HCT116 (cell line): ENCODE measurements at regions not wholly inside any gene's neighbourhood (a gene's known extent, or its start where the extent isn't known, plus 50 kb on each side); places are given as distances from the start of the nearest gene placed in this dataset.

ENCODE experiments used
- ATAC-seq: fragments of 200-7000 bp; cut with Tn5 transposase; 2 replicates; pipeline ENCODE4 v1.9.1; 2020; ENCODE audit warnings: mild to moderate bottlenecking, moderate library complexity
- BruUV-seq: library from RNA; stranded (reverse); fragments of 400-500 nt; replicated peaks from 2 replicates; lab custom pipeline; 2021; lab: Mats Ljungman, UMichigan
- CTCF ChIA-PET: fragments of 300-600 bp; sonication (Branson Sonifier 250); formaldehyde crosslinking; loops from one replicate; lab custom pipeline; 2021; ENCODE audit warnings: antibody characterized with exemption; lab: Charles Lee
- POLR2A ChIA-PET: fragments of 300-600, 350-600 bp; sonication (Branson Sonifier 250); formaldehyde crosslinking; loops from one replicate; lab custom pipeline; 2021; ENCODE audit warnings: antibody characterized with exemption; lab: Charles Lee
- RAD21 ChIA-PET, 2 experiments: fragments of 300-600 bp; sonication (Branson Sonifier 250); formaldehyde crosslinking; loops; one replicate each; lab custom pipeline; 2023; ENCODE audit warnings: low total read pairs in 2 of 2; ENCODE audit not compliant: uncharacterized antibody in 2 of 2, unreplicated experiment in 2 of 2, low non-redundant PET in 1 of 2; lab: Charles Lee
- DNase-seq: peaks from one replicate; pipeline ENCODE4 v3.0.0-alpha.2; 2010; ENCODE audit warnings: low read depth, low spot score
- H2AFZ ChIP-seq: fragments of 200-600 bp; shearing (Covaris generic), sonication (generic); 2 replicates; pipeline ENCODE4 v1.6.1; 2017; ENCODE audit warnings: low read depth, mixed run types, mixed read lengths, antibody characterized with exemption, low read length; ENCODE audit not compliant: poor library complexity, severe bottlenecking
- H3K27ac ChIP-seq: 2 replicates; pipeline ENCODE4 v1.5.1; 2012; ENCODE audit warnings: low read depth, low read length
- H3K27me3 ChIP-seq: fragments of 200-600 bp; sonication (generic); 2 replicates; pipeline ENCODE4 v1.6.1; 2016; ENCODE audit warnings: mixed run types, low read length, mixed read lengths; ENCODE audit not compliant: insufficient read depth
- H3K36me3 ChIP-seq, 2 experiments: fragments of 200-500 bp in 1 of 2; fragments of 200-600 bp in 1 of 2; sonication (Bioruptor generic) in 1 of 2; sonication (generic) in 1 of 2; 2 replicates each; pipeline versions ENCODE4 v1.5.1 to v1.6.1; 2014 to 2016; ENCODE audit warnings: low read length in 2 of 2, inconsistent platforms in 1 of 2, mixed read lengths in 1 of 2, mixed run types in 1 of 2; ENCODE audit not compliant: insufficient read depth in 2 of 2, control insufficient read depth in 1 of 2
- H3K4me1 ChIP-seq, 2 experiments: fragments of 200-600 bp in 1 of 2; sonication (generic) in 1 of 2; 2 replicates each; pipeline versions ENCODE4 v1.5.1 to v1.6.1; 2012 to 2017; ENCODE audit warnings: low read length in 2 of 2, inconsistent platforms in 1 of 2, mild to moderate bottlenecking in 1 of 2, mixed read lengths in 1 of 2, mixed run types in 1 of 2, moderate library complexity in 1 of 2; ENCODE audit not compliant: insufficient read depth in 2 of 2, control insufficient read depth in 1 of 2
- H3K4me2 ChIP-seq: fragments of 200-600 bp; sonication (generic); 2 replicates; pipeline ENCODE4 v1.6.1; 2017; ENCODE audit warnings: mixed run types, low read length, mixed read lengths
- H3K4me3 ChIP-seq, 2 experiments: fragments of 200-600 bp in 1 of 2; sonication (generic) in 1 of 2; replicated peaks in 1 of 2; 2 replicates each; pipeline ENCODE4 v1.5.1; 2011 to 2016; ENCODE audit warnings: low read length in 2 of 2, control low read depth in 1 of 2, low read depth in 1 of 2, mild to moderate bottlenecking in 1 of 2, mixed read lengths in 1 of 2, mixed run types in 1 of 2
- H3K79me2 ChIP-seq: fragments of 200-600 bp; sonication (generic); 2 replicates; pipeline ENCODE4 v1.6.1; 2017; ENCODE audit warnings: mild to moderate bottlenecking, mixed run types, low read length, moderate library complexity, mixed read lengths; ENCODE audit not compliant: insufficient read depth
- H3K9ac ChIP-seq: fragments of 200-600 bp; sonication (generic); 2 replicates; pipeline ENCODE4 v1.6.1; 2016; ENCODE audit warnings: low read length, mixed read lengths
- H3K9me2 ChIP-seq: fragments of 200-600 bp; sonication (generic), shearing (Covaris generic); 2 replicates; pipeline ENCODE4 v1.6.1; 2017; ENCODE audit warnings: mixed run types, mild to moderate bottlenecking, moderate library complexity; ENCODE audit not compliant: insufficient read depth
- H3K9me3 ChIP-seq, 2 experiments: fragments of 200-500 bp in 1 of 2; fragments of 200-600 bp in 1 of 2; sonication (Bioruptor generic) in 1 of 2; sonication (generic) in 1 of 2; 2 replicates each; pipeline ENCODE4 v1.6.1; 2014 to 2017; ENCODE audit warnings: low read length in 2 of 2, mixed read lengths in 2 of 2, inconsistent platforms in 1 of 2, low read depth in 1 of 2, mild to moderate bottlenecking in 1 of 2, mixed run types in 1 of 2, moderate library complexity in 1 of 2; ENCODE audit not compliant: control insufficient read depth in 1 of 2, insufficient read depth in 1 of 2
- H4K20me1 ChIP-seq: fragments of 200-600 bp; sonication (generic), shearing (Covaris generic); 2 replicates; pipeline ENCODE4 v1.6.1; 2017; ENCODE audit warnings: mixed run types, mild to moderate bottlenecking, moderate library complexity; ENCODE audit not compliant: insufficient read depth
- CEBPB ChIP-seq: IDR thresholded peaks from 2 replicates; pipeline ENCODE4 v1.6.1; 2012; ENCODE audit warnings: low read depth
- ELF1 ChIP-seq: IDR thresholded peaks from 2 replicates; pipeline ENCODE4 v1.6.1; 2012; ENCODE audit warnings: low read depth, borderline replicate concordance
- EZH2 ChIP-seq: fragments of 200-600 bp; sonication (generic); IDR thresholded peaks from 2 replicates; pipeline ENCODE4 v1.6.1; 2017; ENCODE audit warnings: antibody characterized with exemption, mixed run types
- FOSL1 ChIP-seq: IDR thresholded peaks from 2 replicates; pipeline ENCODE4 v1.6.1; 2012; ENCODE audit warnings: low read depth
- JUND ChIP-seq: IDR thresholded peaks from 2 replicates; pipeline ENCODE4 v1.6.1; 2012
- MAX ChIP-seq: IDR thresholded peaks from 2 replicates; pipeline ENCODE4 v1.6.1; 2012
- POLR2A ChIP-seq: IDR thresholded peaks from 2 replicates; pipeline ENCODE4 v1.7.0; 2011; ENCODE audit warnings: borderline replicate concordance; ENCODE audit not compliant: insufficient read depth, insufficient read length; ENCODE audit errors: extremely low read depth
- RAD21 ChIP-seq: IDR thresholded peaks from 2 replicates; pipeline ENCODE4 v1.6.1; 2012; ENCODE audit warnings: low read depth, mild to moderate bottlenecking
- REST ChIP-seq: IDR thresholded peaks from 2 replicates; pipeline ENCODE4 v1.6.1; 2012; ENCODE audit warnings: low read depth
- SIN3A ChIP-seq: IDR thresholded peaks from 2 replicates; pipeline ENCODE4 v1.6.1; 2012; ENCODE audit warnings: low read depth
- TCF7L2 ChIP-seq: IDR thresholded peaks from 2 replicates; pipeline ENCODE4 v1.7.0; 2011; ENCODE audit warnings: borderline replicate concordance, inconsistent platforms; ENCODE audit not compliant: insufficient read depth, insufficient read length; ENCODE audit errors: extremely low read depth
- ZFX ChIP-seq: fragments of 450-650 bp; IDR thresholded peaks from 2 replicates; pipeline ENCODE4 v1.6.1; 2017
- ZNF274 ChIP-seq: fragments of 200-500 bp; sonication (Bioruptor generic); IDR thresholded peaks from 2 replicates; pipeline ENCODE4 v1.6.1; 2014; ENCODE audit warnings: mild to moderate bottlenecking, low read depth, low read length, inconsistent platforms
- intact Hi-C: fragments of 100-400 bp; cut with micrococcal nuclease; formaldehyde crosslinking; loops from 2 replicates; pipeline ENCODE4 v1.10.0; 2022

- H3K27me3 ChIP-seq, result no peaks in the 10 kb centered on the region
- intact Hi-C loops, result no loop called here
- no peak overlapping the region for H3K4me3 ChIP-seq
- H3K36me3 ChIP-seq, result no peaks in the 10 kb centered on the region
- no peak overlapping the region for H2AFZ ChIP-seq
- no peak overlapping the region for H3K9ac ChIP-seq
- POLR2A ChIA-PET, result no interaction called here
- no peaks in the 10 kb centered on the region for H3K9me2 ChIP-seq
- no peaks in the 10 kb centered on the region for H3K9me3 ChIP-seq
- no peak overlapping the region for H3K27ac ChIP-seq
- no TSS peak for BruUV-seq
- CTCF ChIA-PET, result no interaction called here
- DNase-seq, result no peak
- H3K4me2 ChIP-seq, result no peak overlapping the region
- H3K79me2 ChIP-seq, result no peaks in the 10 kb centered on the region
- no peak for TF ChIP-seq RAD21
- no peak for TF ChIP-seq ZNF274
- no peak for TF ChIP-seq ELF1
- TF ChIP-seq POLR2A, result no peak
- no peak for TF ChIP-seq REST
- no peak for TF ChIP-seq CEBPB
- no peak for TF ChIP-seq ZFX
- no peak for TF ChIP-seq FOSL1
- TF ChIP-seq SIN3A, result no peak
- no peak for TF ChIP-seq TCF7L2
- no peak for TF ChIP-seq EZH2
- TF ChIP-seq JUND, result no peak
- no peak for TF ChIP-seq MAX
- TF ChIP-seq, all 23 proteins: peak for 0
- RAD21 ChIA-PET, result no interaction called here
- Histone ChIP-seq H3K4me1 (peaks cover 3 to 6% of the 10 kb centered on the region in 2 experiments; a peak in 2 of 4 replicates), H4K20me1 (no peaks in the 10 kb centered on the region)
- no peak for ATAC-seq
Measured at GRCh38 chr3:194852831-194853508, 167.3 kb downstream of the FAM43A start.
